ENCODE measurements at regions not wholly inside any gene's neighbourhood (a gene's known extent, or its start where the extent isn't known, plus 50 kb on each side); places are given as distances from the start of the nearest gene placed in this dataset.

GRCh38 chr16:85262558-85263238 is 150.4 kb upstream of the CIBAR2 start:
- TF ChIP-seq POLR2AphosphoS5 (IDR thresholded peaks at IDR 0.05; ENCODE audit: low read depth, low read length) (no peak), POLR2A (IDR thresholded peaks at IDR 0.05; ENCODE audit: low read depth, low read length) (no peak), POU2F2 (IDR thresholded peaks at IDR 0.05; ENCODE audit: low read depth, low read length) (no peak), TAF1 (IDR thresholded peaks at IDR 0.05; ENCODE audit: low read depth, low read length) (no peak)

Measured in GM12891 (cell line).